Esophagus squamous epithelium (tissue), 5 donors: ENCODE measurements at regions not wholly inside any gene's neighbourhood (a gene's known extent, or its start where the extent isn't known, plus 50 kb on each side); places are given as distances from the start of the nearest gene placed in this dataset.

Experiments used
- DNase-seq: peaks from one replicate; lab custom pipeline; 2025; lab: John Stamatoyannopoulos, UW
- H3K27ac ChIP-seq, 4 donors: fragments of 200-600 bp; sonication (generic); one replicate each; pipeline ENCODE4 v1.5.1; 2016 to 2019; ENCODE audit warnings: mild to moderate bottlenecking in 1 of 4
- H3K27me3 ChIP-seq, 4 donors: fragments of 200-600 bp; sonication (generic); 1 replicate in 3 of 4; 2 replicates in 1 of 4; pipeline versions ENCODE4 v1.5.1 to v1.6.0; 2017 to 2021; ENCODE audit warnings: antibody characterized with exemption in 1 of 4
- H3K36me3 ChIP-seq, 3 donors: fragments of 200-600 bp; sonication (generic); one replicate each; pipeline ENCODE4 v1.5.1; 2016 to 2019
- H3K4me1 ChIP-seq, 3 donors: fragments of 200-600 bp; sonication (generic); one replicate each; pipeline ENCODE4 v1.5.1; 2017 to 2019
- H3K4me3 ChIP-seq, 4 donors: fragments of 200-600 bp; sonication (generic); 1 replicate in 3 of 4; 2 replicates in 1 of 4; pipeline ENCODE4 v1.5.1; 2016 to 2019; ENCODE audit warnings: mild to moderate bottlenecking in 2 of 4, moderate library complexity in 1 of 4
- H3K9me3 ChIP-seq, 3 donors: fragments of 200-600 bp; sonication (generic); one replicate each; pipeline ENCODE4 v1.5.1; 2016 to 2019
- POLR2A ChIP-seq, 4 donors: fragments of 450-650 bp; IDR thresholded peaks; one replicate each; pipeline ENCODE4 v1.6.1; 2017; ENCODE audit warnings: antibody characterized with exemption in 4 of 4, mild to moderate bottlenecking in 4 of 4, moderate library complexity in 3 of 4
- WGBS, 2 donors: methylation state at CpG; one replicate each; pipeline ENCODE4 v1.1.5; 2018; 5-methylcytosine and 5-hydroxymethylcytosine counted together
- intact Hi-C: fragments of 100-400 bp; cut with DNase I; formaldehyde crosslinking; loops from one replicate; pipeline ENCODE4 v1.15.0; 2022
- TF ChIP-seq, protein P1 (sequence below), 6 experiments: fragments of 450-650 bp in 4 of 6; fragments of 200-600 bp in 2 of 6; sonication (generic) in 2 of 6; IDR thresholded peaks; one replicate each; pipeline ENCODE4 v1.5.1; 2016 to 2019; ENCODE audit warnings: antibody characterized with exemption in 6 of 6, mild to moderate bottlenecking in 4 of 6, moderate library complexity in 4 of 6
- donor health status: DM: yes; HTN: yes; CAD: no.

DNA sequence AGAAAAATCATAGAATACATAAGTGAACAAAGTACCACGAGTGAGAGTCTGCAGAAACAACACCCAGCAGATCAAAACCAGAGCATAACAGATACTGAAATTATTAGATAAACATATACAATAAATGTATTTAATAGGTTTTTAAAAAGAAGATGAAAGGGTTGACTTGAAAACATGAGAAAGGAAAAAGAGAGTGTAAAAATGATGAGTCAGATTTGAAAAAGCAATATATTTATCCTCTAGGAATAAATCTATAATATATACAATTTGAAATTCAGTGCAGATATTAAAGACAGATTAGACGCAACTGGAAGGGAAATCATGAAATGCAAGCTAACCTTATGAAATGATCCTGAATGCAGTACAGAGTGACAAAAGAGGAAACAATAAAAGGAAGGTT is 170.2 kb upstream of the RUNX1 start:
- no peak for DNase-seq

DNA sequence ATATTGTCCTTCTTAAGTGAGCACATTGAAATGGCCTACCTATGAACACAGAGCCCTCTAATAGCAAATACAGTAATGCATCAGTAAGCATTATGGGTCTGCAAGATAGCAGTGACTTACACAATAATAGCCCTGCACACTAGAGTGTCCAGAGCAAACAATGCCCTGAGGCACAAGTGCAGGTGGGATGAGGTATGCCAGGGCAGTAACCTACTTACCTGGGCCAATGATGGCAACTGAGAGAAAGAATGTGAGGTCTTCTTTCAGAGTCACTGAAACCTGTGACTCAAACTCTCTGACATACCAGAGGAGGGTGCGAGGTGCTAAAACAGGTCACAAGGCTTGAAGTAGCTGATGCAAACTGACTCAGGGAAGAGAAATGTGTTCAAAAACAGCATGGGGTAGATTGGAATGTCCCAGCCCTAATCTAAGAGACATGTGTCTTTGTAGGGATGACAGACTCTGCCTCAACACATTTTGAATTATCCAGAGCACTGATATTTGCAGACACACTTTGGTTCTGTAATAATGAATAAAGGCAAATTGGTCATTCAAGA is 168.5 kb upstream of the RUNX1 start:
- Histone ChIP-seq H3K9me3 (no peaks in the 10 kb centered on the region), H3K4me1 (peaks cover 0 to 32% (median 10%) of the 10 kb centered on the region in 3 donors), H3K36me3 (no peaks in the 10 kb centered on the region), H3K4me3 (no peak overlapping the region), H3K27ac (peak overlapping the region in 1 of 4 donors; percentile 23), H3K27me3 (no peaks in the 10 kb centered on the region)
- 40 to 67% methylated on average over 1 of the region's 1 CpG for WGBS, 2 donors
- DNase-seq = no peak
- intact Hi-C loops = no loop called here
- TF ChIP-seq POLR2A (IDR thresholded peaks at IDR 0.05) = no peak
- TF ChIP-seq, protein P1, sequence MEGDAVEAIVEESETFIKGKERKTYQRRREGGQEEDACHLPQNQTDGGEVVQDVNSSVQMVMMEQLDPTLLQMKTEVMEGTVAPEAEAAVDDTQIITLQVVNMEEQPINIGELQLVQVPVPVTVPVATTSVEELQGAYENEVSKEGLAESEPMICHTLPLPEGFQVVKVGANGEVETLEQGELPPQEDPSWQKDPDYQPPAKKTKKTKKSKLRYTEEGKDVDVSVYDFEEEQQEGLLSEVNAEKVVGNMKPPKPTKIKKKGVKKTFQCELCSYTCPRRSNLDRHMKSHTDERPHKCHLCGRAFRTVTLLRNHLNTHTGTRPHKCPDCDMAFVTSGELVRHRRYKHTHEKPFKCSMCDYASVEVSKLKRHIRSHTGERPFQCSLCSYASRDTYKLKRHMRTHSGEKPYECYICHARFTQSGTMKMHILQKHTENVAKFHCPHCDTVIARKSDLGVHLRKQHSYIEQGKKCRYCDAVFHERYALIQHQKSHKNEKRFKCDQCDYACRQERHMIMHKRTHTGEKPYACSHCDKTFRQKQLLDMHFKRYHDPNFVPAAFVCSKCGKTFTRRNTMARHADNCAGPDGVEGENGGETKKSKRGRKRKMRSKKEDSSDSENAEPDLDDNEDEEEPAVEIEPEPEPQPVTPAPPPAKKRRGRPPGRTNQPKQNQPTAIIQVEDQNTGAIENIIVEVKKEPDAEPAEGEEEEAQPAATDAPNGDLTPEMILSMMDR (IDR thresholded peaks at IDR 0.05) = no peak

More for the DNA sequence above, 170.2 kb upstream of the RUNX1 start:
- intact Hi-C loops = no loop called here
- H3K9me3 ChIP-seq = no peaks in the 10 kb centered on the region
- H3K36me3 ChIP-seq = no peaks in the 10 kb centered on the region
- H3K27ac ChIP-seq = no peak overlapping the region
- TF ChIP-seq, protein P1 (IDR thresholded peaks at IDR 0.05) = no peak
- no peak for TF ChIP-seq POLR2A (IDR thresholded peaks at IDR 0.05)
- WGBS, 2 donors = 76 to 81% methylated on average over 2 of the region's 2 CpGs
- no peak overlapping the region for H3K4me3 ChIP-seq
- H3K27me3 ChIP-seq = no peaks in the 10 kb centered on the region
- peaks cover 0 to 32% (median 4%) of the 10 kb centered on the region in 3 donors for H3K4me1 ChIP-seq

DNA sequence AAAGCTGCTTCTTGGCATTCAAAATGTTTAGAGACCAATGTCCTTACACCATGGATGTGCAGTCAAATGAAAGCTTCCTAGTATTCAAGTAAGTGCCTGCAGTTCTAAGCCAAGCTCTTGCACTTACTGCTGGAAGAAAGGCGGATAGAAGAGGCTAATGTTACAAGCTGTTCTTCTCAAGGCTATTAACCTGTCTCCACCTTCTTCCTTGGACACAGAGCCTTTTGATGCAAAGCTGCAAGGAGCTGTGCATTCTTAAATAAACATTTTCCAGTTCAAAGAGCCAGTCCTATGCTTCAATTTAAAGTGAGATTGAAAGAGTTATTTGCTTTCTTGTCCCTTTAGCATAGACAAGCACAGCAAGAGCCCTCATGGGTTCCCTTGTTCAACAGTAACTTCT is 167.9 kb upstream of the RUNX1 start:
- peaks cover 0 to 28% (median 10%) of the 10 kb centered on the region in 3 donors for H3K4me1 ChIP-seq
- H3K9me3 ChIP-seq = no peaks in the 10 kb centered on the region
- no peak for DNase-seq
- no peak for TF ChIP-seq POLR2A (IDR thresholded peaks at IDR 0.05)
- TF ChIP-seq, protein P1 (IDR thresholded peaks at IDR 0.05) = no peak
- 93 to 100% methylated on average over 1 of the region's 1 CpG for WGBS, 2 donors
- no peak overlapping the region for H3K4me3 ChIP-seq
- no peaks in the 10 kb centered on the region for H3K27me3 ChIP-seq
- no peak overlapping the region for H3K27ac ChIP-seq
- intact Hi-C loops = no loop called here
- no peaks in the 10 kb centered on the region for H3K36me3 ChIP-seq

DNA sequence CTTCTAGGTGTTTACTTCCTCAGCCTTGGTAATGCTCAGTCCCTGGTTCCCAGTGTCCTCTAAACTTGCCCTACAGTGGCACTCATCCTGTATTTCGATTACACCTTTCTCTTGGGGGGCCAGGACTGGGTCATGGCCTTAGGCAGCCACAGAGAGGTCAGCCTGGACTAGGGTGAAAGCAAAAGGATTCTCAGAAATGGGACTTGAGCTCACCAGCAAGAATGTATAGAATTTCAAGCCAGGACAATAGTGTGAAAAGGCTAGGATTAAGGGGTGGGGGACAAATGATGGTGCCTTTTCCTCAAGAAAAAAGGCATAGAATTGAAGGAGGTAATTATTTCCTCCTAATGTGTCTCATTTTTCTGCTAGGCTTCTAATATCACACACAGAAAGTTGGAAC is 166.8 kb upstream of the RUNX1 start:
- 67% methylated on average over 1 of the region's 1 CpG; no CpG with 5 or more reads in 1 of the 2 donors for WGBS, 2 donors
- intact Hi-C loops = no loop called here
- Histone ChIP-seq H3K4me3 (no peak overlapping the region), H3K27me3 (no peaks in the 10 kb centered on the region), H3K4me1 (peaks cover 0 to 26% (median 10%) of the 10 kb centered on the region in 3 donors), H3K27ac (no peak overlapping the region), H3K36me3 (no peaks in the 10 kb centered on the region), H3K9me3 (no peaks in the 10 kb centered on the region)
- TF ChIP-seq, protein P1 (IDR thresholded peaks at IDR 0.05) = no peak
- TF ChIP-seq POLR2A (IDR thresholded peaks at IDR 0.05) = no peak
- DNase-seq = no peak

DNA sequence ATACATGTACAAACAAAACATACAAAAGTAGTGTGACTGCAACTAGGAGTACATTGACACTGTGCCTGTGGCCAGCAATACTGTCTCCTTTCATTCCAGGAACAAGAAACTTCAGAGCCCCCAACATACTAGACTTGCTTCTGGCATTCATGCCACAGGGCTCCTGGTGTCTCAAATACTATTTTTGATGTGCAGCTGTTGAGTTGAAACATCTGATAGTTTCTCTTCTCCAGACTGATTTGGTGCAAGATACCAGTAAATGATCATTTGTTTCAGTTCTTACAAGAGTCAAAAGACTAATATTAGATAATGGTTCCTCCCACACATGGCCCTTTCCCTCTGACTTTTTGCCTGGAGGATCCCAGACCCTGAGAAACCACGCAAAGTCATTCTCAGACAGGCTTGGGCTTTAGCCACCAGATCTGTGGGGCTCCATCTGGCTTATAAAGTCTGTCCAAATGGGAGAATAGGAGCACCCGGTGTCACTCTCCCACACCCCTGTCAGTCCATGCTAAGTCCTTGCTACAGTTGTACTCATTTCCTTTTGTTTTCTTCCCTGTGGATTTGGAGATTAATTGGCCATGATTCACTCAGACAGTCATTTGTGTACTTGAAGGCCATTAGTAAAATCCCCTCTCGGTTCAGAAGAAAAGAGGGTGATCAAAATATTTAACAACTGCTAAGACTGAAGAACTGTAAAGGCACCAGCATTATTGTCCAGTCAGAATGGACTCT is 163.5 kb upstream of the RUNX1 start:
- H3K27ac ChIP-seq = peak overlapping the region in 2 of 4 donors; percentile 42 to 68
- DNase-seq = no peak

More for the DNA sequence above, 163.5 kb upstream of the RUNX1 start:
- Histone ChIP-seq H3K4me1 (peaks cover 0 to 18% (median 10%) of the 10 kb centered on the region in 3 donors), H3K4me3 (no peak overlapping the region), H3K9me3 (no peaks in the 10 kb centered on the region), H3K27me3 (no peaks in the 10 kb centered on the region), H3K36me3 (no peaks in the 10 kb centered on the region)
- WGBS, 2 donors = 40 to 42% methylated on average over 3 of the region's 3 CpGs
- TF ChIP-seq POLR2A (IDR thresholded peaks at IDR 0.05) = no peak
- TF ChIP-seq, protein P1 (IDR thresholded peaks at IDR 0.05) = no peak
- intact Hi-C loops = no loop called here
